ENCODE measurements at regions not wholly inside any gene's neighbourhood (a gene's known extent, or its start where the extent isn't known, plus 50 kb on each side); places are given as distances from the start of the nearest gene placed in this dataset.

DNA sequence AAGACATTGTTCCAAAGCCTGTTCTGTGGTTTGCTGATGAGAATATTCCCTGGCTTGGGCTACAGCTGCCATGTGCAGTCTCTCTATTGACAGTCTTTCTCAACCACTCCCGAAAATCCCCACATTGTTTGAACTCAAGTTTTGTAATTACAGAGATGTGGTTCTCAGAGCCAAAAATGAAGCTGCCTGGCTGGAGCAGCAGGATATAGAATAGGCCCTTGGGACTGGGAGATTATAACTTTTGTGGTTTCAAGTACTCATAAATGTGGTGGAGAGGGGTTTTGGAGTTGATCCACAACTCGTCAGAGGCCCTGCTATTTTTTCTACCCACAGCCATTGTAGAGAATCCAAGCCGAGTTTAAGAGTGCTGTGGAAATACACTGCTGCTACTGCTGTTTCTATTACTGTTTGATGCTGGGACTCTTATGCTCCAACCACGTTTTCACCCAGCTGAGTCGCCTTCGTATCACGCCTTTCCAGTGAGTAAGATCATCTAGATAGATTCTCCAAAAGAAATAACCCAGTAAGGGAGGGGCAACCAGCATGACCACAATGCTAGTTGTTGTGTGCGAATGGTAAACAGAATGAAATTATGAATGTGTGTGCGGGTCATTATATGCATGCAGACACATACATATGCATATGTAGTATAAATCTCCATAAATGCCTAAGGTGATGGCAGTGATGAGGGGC lies 57.1 kb upstream of the ATXN3L start:
- ChIA-PET CTCF (no interaction called here), RAD21 (ENCODE audit: low non-redundant PET in 1 of 2, low total read pairs in 2 of 2, uncharacterized antibody in 2 of 2, unreplicated experiment in 2 of 2) (no interaction called here), POLR2A (no interaction called here)
- Histone ChIP-seq H3K4me2 (ENCODE audit: low read length) (no peak overlapping the region), H3K27ac (ENCODE audit: low read depth, low read length) (no peak overlapping the region), H3K9ac (ENCODE audit: low read length) (no peak overlapping the region), H3K36me3 (ENCODE audit: control insufficient read depth in 1 of 2, insufficient read depth in 2 of 2, low read length in 2 of 2) (no peaks in the 10 kb centered on the region), H3K9me3 (ENCODE audit: control insufficient read depth in 1 of 2, insufficient read depth in 1 of 2, low read depth in 1 of 2, low read length in 2 of 2) (no peaks in the 10 kb centered on the region), H3K27me3 (ENCODE audit: insufficient read depth, low read length) (no peaks in the 10 kb centered on the region), H2AFZ (ENCODE audit: low read depth, low read length, poor library complexity, severe bottlenecking) (no peak overlapping the region), H4K20me1 (ENCODE audit: insufficient read depth) (no peaks in the 10 kb centered on the region), H3K79me2 (ENCODE audit: insufficient read depth, low read length) (no peaks in the 10 kb centered on the region), H3K4me3 (replicated peaks in 1 of 2; ENCODE audit: low read depth in 1 of 2, low read length in 2 of 2) (no peak overlapping the region), H3K4me1 (ENCODE audit: control insufficient read depth in 1 of 2, insufficient read depth in 2 of 2, low read length in 2 of 2) (no peaks in the 10 kb centered on the region), H3K9me2 (ENCODE audit: insufficient read depth) (no peaks in the 10 kb centered on the region)
- intact Hi-C loops (cut with micrococcal nuclease), result no loop called here
- no TSS peak for BruUV-seq (replicated peaks)
- no peak for TF ChIP-seq ATF3 (IDR thresholded peaks at IDR 0.05)
- TF ChIP-seq ZBTB33 (IDR thresholded peaks at IDR 0.05; ENCODE audit: extremely low read depth, insufficient replicate concordance, low read length), result no peak
- TF ChIP-seq YY1 (IDR thresholded peaks at IDR 0.05; ENCODE audit: extremely low read depth, insufficient replicate concordance, low read depth, low read length), result no peak
- TF ChIP-seq SRF (IDR thresholded peaks at IDR 0.05; ENCODE audit: low read depth), result no peak
- no peak for TF ChIP-seq TCF7L2 (IDR thresholded peaks at IDR 0.05; ENCODE audit: borderline replicate concordance, extremely low read depth, insufficient read depth, insufficient read length)
- no peak for TF ChIP-seq REST (IDR thresholded peaks at IDR 0.05; ENCODE audit: low read depth)
- no peak for TF ChIP-seq EZH2 (IDR thresholded peaks at IDR 0.05)
- no peak for TF ChIP-seq ZNF274 (IDR thresholded peaks at IDR 0.05; ENCODE audit: low read depth, low read length)
- TF ChIP-seq JUND (IDR thresholded peaks at IDR 0.05), result no peak
- TF ChIP-seq, protein P1, sequence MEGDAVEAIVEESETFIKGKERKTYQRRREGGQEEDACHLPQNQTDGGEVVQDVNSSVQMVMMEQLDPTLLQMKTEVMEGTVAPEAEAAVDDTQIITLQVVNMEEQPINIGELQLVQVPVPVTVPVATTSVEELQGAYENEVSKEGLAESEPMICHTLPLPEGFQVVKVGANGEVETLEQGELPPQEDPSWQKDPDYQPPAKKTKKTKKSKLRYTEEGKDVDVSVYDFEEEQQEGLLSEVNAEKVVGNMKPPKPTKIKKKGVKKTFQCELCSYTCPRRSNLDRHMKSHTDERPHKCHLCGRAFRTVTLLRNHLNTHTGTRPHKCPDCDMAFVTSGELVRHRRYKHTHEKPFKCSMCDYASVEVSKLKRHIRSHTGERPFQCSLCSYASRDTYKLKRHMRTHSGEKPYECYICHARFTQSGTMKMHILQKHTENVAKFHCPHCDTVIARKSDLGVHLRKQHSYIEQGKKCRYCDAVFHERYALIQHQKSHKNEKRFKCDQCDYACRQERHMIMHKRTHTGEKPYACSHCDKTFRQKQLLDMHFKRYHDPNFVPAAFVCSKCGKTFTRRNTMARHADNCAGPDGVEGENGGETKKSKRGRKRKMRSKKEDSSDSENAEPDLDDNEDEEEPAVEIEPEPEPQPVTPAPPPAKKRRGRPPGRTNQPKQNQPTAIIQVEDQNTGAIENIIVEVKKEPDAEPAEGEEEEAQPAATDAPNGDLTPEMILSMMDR (IDR thresholded peaks at IDR 0.05 in 2 of 3, conservative IDR thresholded peaks at IDR 0.05 in 1 of 3; ENCODE audit: borderline replicate concordance in 1 of 3, insufficient read depth in 1 of 3, low read depth in 2 of 3, low read length in 2 of 3), result no peak
- no peak for TF ChIP-seq MAX (IDR thresholded peaks at IDR 0.05)
- no peak for TF ChIP-seq EZH2phosphoT487 (IDR thresholded peaks at IDR 0.05; ENCODE audit: borderline replicate concordance)
- no peak for TF ChIP-seq SP1 (IDR thresholded peaks at IDR 0.05; ENCODE audit: low read depth)
- no peak for ATAC-seq
- DNase-seq (ENCODE audit: low read depth, low spot score), result no peak
